ENCODE measurements at regions not wholly inside any gene's neighbourhood (a gene's known extent, or its start where the extent isn't known, plus 50 kb on each side); places are given as distances from the start of the nearest gene placed in this dataset.

GRCh38 chr2:14684516-14684915 lies 52.0 kb downstream of the LRATD1 start:
- DNase-seq (ENCODE audit: low read depth, low spot score) = no peak
- H3K4me3 ChIP-seq (ENCODE audit: low read length) = no peak overlapping the region

GRCh38 chr2:14690926-14691325 lies 58.4 kb downstream of the LRATD1 start:
- H3K4me3 ChIP-seq (ENCODE audit: low read length) = no peak overlapping the region
- no peak for DNase-seq (ENCODE audit: low read depth, low spot score)

GRCh38 chr2:14693874-14694273 lies 61.4 kb downstream of the LRATD1 start:
- DNase-seq (ENCODE audit: low read depth, low spot score) = no peak
- H3K4me3 ChIP-seq (ENCODE audit: low read length) = no peak overlapping the region

GRCh38 chr2:14700753-14701152 lies 68.2 kb downstream of the LRATD1 start:
- DNase-seq (ENCODE audit: low read depth, low spot score) = no peak
- H3K4me3 ChIP-seq (ENCODE audit: low read length) = no peak overlapping the region

GRCh38 chr2:14702258-14702657 lies 69.7 kb downstream of the LRATD1 start:
- H3K4me3 ChIP-seq (ENCODE audit: low read length) = no peak overlapping the region
- DNase-seq (ENCODE audit: low read depth, low spot score) = no peak

GRCh38 chr2:14706201-14706600 lies 73.7 kb downstream of the LRATD1 start:
- H3K4me3 ChIP-seq (ENCODE audit: low read length) = no peak overlapping the region
- no peak for DNase-seq (ENCODE audit: low read depth, low spot score)

- H3K4me3 ChIP-seq (ENCODE audit: low read length) = no peak overlapping the region
- no peak for DNase-seq (ENCODE audit: low read depth, low spot score)
Measured at GRCh38 chr2:14712111-14712510, 79.6 kb downstream of the LRATD1 start.

GRCh38 chr2:14713248-14713647 lies 80.7 kb downstream of the LRATD1 start:
- H3K4me3 ChIP-seq (ENCODE audit: low read length) = no peak overlapping the region
- no peak for DNase-seq (ENCODE audit: low read depth, low spot score)

GRCh38 chr2:14715600-14715999 lies 83.1 kb downstream of the LRATD1 start:
- no peak overlapping the region for H3K4me3 ChIP-seq (ENCODE audit: low read length)
- no peak for DNase-seq (ENCODE audit: low read depth, low spot score)

- no peak overlapping the region for H3K4me3 ChIP-seq (ENCODE audit: low read length)
- no peak for DNase-seq (ENCODE audit: low read depth, low spot score)
Measured at GRCh38 chr2:14716319-14716718, 83.8 kb downstream of the LRATD1 start.

GRCh38 chr2:14717131-14717530 lies 84.6 kb downstream of the LRATD1 start:
- H3K4me3 ChIP-seq (ENCODE audit: low read length) = no peak overlapping the region
- DNase-seq (ENCODE audit: low read depth, low spot score) = no peak

GRCh38 chr2:14720319-14720718 lies 87.8 kb downstream of the LRATD1 start:
- DNase-seq (ENCODE audit: low read depth, low spot score) = no peak
- no peak overlapping the region for H3K4me3 ChIP-seq (ENCODE audit: low read length)

- no peak overlapping the region for H3K4me3 ChIP-seq (ENCODE audit: low read length)
- DNase-seq (ENCODE audit: low read depth, low spot score) = no peak
Measured at GRCh38 chr2:14720739-14721138, 88.2 kb downstream of the LRATD1 start.

- H3K4me3 ChIP-seq (ENCODE audit: low read length) = no peak overlapping the region
- DNase-seq (ENCODE audit: low read depth, low spot score) = no peak
Measured at GRCh38 chr2:14722904-14723570, 90.5 kb downstream of the LRATD1 start.

GRCh38 chr2:14723684-14724083 lies 91.2 kb downstream of the LRATD1 start:
- no peak overlapping the region for H3K4me3 ChIP-seq (ENCODE audit: low read length)
- DNase-seq (ENCODE audit: low read depth, low spot score) = no peak

- no peak overlapping the region for H3K4me3 ChIP-seq (ENCODE audit: low read length)
- DNase-seq (ENCODE audit: low read depth, low spot score) = no peak
Measured at GRCh38 chr2:14735696-14736095, 103.2 kb downstream of the LRATD1 start.

- H3K4me3 ChIP-seq (ENCODE audit: low read length) = no peak overlapping the region
- DNase-seq (ENCODE audit: low read depth, low spot score) = no peak
Measured at GRCh38 chr2:14737201-14737600, 104.7 kb downstream of the LRATD1 start.

- no peak overlapping the region for H3K4me3 ChIP-seq (ENCODE audit: low read length)
- DNase-seq (ENCODE audit: low read depth, low spot score) = no peak
Measured at GRCh38 chr2:14743861-14744260, 111.3 kb downstream of the LRATD1 start.

- no peak for DNase-seq (ENCODE audit: low read depth, low spot score)
- H3K4me3 ChIP-seq (ENCODE audit: low read length) = no peak overlapping the region
Measured at GRCh38 chr2:14745288-14746076, 113.0 kb downstream of the LRATD1 start.

GRCh38 chr2:14746133-14746532 lies 113.6 kb downstream of the LRATD1 start:
- no peak overlapping the region for H3K4me3 ChIP-seq (ENCODE audit: low read length)

GRCh38 chr2:14747447-14747846 lies 114.9 kb downstream of the LRATD1 start:
- no peak overlapping the region for H3K4me3 ChIP-seq (ENCODE audit: low read length)
- no peak for DNase-seq (ENCODE audit: low read depth, low spot score)

More at GRCh38 chr2:14746133-14746532, 113.6 kb downstream of the LRATD1 start:
- no peak for DNase-seq (ENCODE audit: low read depth, low spot score)
